SK-N-SH (cell line): ENCODE measurements at regions not wholly inside any gene's neighbourhood (a gene's known extent, or its start where the extent isn't known, plus 50 kb on each side); places are given as distances from the start of the nearest gene placed in this dataset.

Source experiments
- CTCF ChIA-PET: fragments of 300-600, 350-600 bp; formaldehyde crosslinking; extraction: SDS; loops from one replicate; lab custom pipeline; 2021; lab: Yijun Ruan, JAX
- POLR2A ChIA-PET: fragments of 350-600 bp; sonication (Branson Sonifier 250); formaldehyde crosslinking; extraction: SDS; loops from one replicate; lab custom pipeline; 2020; ENCODE audit warnings: antibody characterized with exemption, inconsistent platforms; lab: Yijun Ruan, JAX
- DNase-seq: peaks from one replicate; pipeline ENCODE4 v3.0.0; 2012
- H2AFZ ChIP-seq: fragments of 200-600 bp; sonication (generic); 2 replicates; pipeline ENCODE4 v1.8.1; 2016; ENCODE audit warnings: antibody characterized with exemption, mild to moderate bottlenecking, low read depth
- H3F3A ChIP-seq: fragments of 200-600 bp; sonication (generic); replicated peaks from 2 replicates; pipeline ENCODE3; 2016; ENCODE audit warnings: antibody characterized with exemption, mild to moderate bottlenecking; ENCODE audit not compliant: insufficient read depth
- H3K27ac ChIP-seq, 2 experiments: fragments of 200-500 bp in 1 of 2; fragments of 200-600 bp in 1 of 2; sonication (Bioruptor generic) in 1 of 2; sonication (generic), shearing (Covaris generic) in 1 of 2; 2 replicates each; pipeline versions ENCODE4 v1.5.1 to v1.6.1; 2014 to 2016; ENCODE audit warnings: low read depth in 2 of 2, inconsistent platforms in 1 of 2, low read length in 1 of 2, mild to moderate bottlenecking in 1 of 2, mixed read lengths in 1 of 2
- H3K27me3 ChIP-seq: fragments of 200-600 bp; sonication (generic), shearing (Covaris generic); 2 replicates; pipeline ENCODE4 v1.6.1; 2016; ENCODE audit warnings: mixed run types; ENCODE audit not compliant: insufficient read depth
- H3K36me3 ChIP-seq, 2 experiments: fragments of 200-500 bp in 1 of 2; fragments of 200-600 bp in 1 of 2; sonication (Bioruptor generic) in 1 of 2; sonication (generic) in 1 of 2; replicated peaks in 1 of 2; 2 replicates each; pipeline versions ENCODE3 to v1.5.1; 2014 to 2016; ENCODE audit warnings: low read length in 1 of 2, mild to moderate bottlenecking in 1 of 2; ENCODE audit not compliant: insufficient read depth in 2 of 2, control insufficient read depth in 1 of 2
- H3K4me1 ChIP-seq, 2 experiments: fragments of 200-500 bp in 1 of 2; fragments of 200-600 bp in 1 of 2; sonication (Bioruptor generic) in 1 of 2; sonication (generic), shearing (Covaris generic) in 1 of 2; 2 replicates each; pipeline versions ENCODE4 v1.5.1 to v1.6.1; 2014 to 2016; ENCODE audit warnings: low read depth in 1 of 2, low read length in 1 of 2, mixed run types in 1 of 2; ENCODE audit not compliant: insufficient read depth in 2 of 2, control insufficient read depth in 1 of 2
- H3K4me2 ChIP-seq: fragments of 200-600 bp; sonication (generic), shearing (Covaris generic); 2 replicates; pipeline ENCODE4 v1.6.1; 2017; ENCODE audit warnings: mixed run types
- H3K4me3 ChIP-seq, 2 experiments: fragments of 200-500 bp in 1 of 2; fragments of 200-600 bp in 1 of 2; sonication (Bioruptor generic) in 1 of 2; sonication (generic), shearing (Covaris generic) in 1 of 2; 2 replicates each; pipeline versions ENCODE4 v1.5.1 to v1.8.1; 2014 to 2016; ENCODE audit warnings: low read depth in 2 of 2, inconsistent platforms in 1 of 2, low read length in 1 of 2, mild to moderate bottlenecking in 1 of 2, mixed read lengths in 1 of 2, moderate library complexity in 1 of 2
- H3K79me2 ChIP-seq: fragments of 200-600 bp; sonication (generic); 2 replicates; pipeline ENCODE4 v1.8.1; 2017; ENCODE audit warnings: mild to moderate bottlenecking; ENCODE audit not compliant: insufficient read depth
- H3K9ac ChIP-seq: fragments of 200-600 bp; sonication (generic); 2 replicates; pipeline ENCODE4 v1.6.1; 2017; ENCODE audit warnings: mixed run types
- H3K9me2 ChIP-seq: fragments of 200-600 bp; sonication (generic); 2 replicates; pipeline ENCODE4 v1.6.1; 2017; ENCODE audit warnings: mixed run types
- H3K9me3 ChIP-seq: fragments of 200-600 bp; sonication (generic); 2 replicates; pipeline ENCODE4 v1.6.1; 2017; ENCODE audit warnings: mixed run types, mild to moderate bottlenecking, moderate library complexity
- H4K20me1 ChIP-seq: fragments of 200-600 bp; sonication (generic); 2 replicates; pipeline ENCODE4 v1.6.1; 2017; ENCODE audit warnings: mild to moderate bottlenecking, mixed run types; ENCODE audit not compliant: insufficient read depth
- ELF1 ChIP-seq: IDR thresholded peaks from 2 replicates; pipeline ENCODE4 v1.4.0; 2012
- FOSL2 ChIP-seq: IDR thresholded peaks from 2 replicates; pipeline ENCODE4 v1.4.0; 2012; ENCODE audit warnings: low read depth, mild to moderate bottlenecking, moderate library complexity, borderline replicate concordance
- JUND ChIP-seq: IDR thresholded peaks from 2 replicates; pipeline ENCODE4 v1.4.0; 2012
- NFIC ChIP-seq: IDR thresholded peaks from 2 replicates; pipeline ENCODE4 v1.4.0; 2012; ENCODE audit warnings: borderline replicate concordance
- NRF1 ChIP-seq: IDR thresholded peaks from 2 replicates; pipeline ENCODE4 v1.6.1; 2012; ENCODE audit warnings: low read depth, mild to moderate bottlenecking, low read length
- RAD21 ChIP-seq: IDR thresholded peaks from 2 replicates; pipeline ENCODE4 v1.6.1; 2012; ENCODE audit warnings: mild to moderate bottlenecking, low read length
- REST ChIP-seq: IDR thresholded peaks from 2 replicates; pipeline ENCODE4 v1.6.1; 2012; ENCODE audit warnings: mild to moderate bottlenecking, low read depth, low read length, moderate library complexity
- RXRA ChIP-seq: IDR thresholded peaks from 2 replicates; pipeline ENCODE4 v1.4.0; 2012; ENCODE audit warnings: low read depth, mild to moderate bottlenecking, borderline replicate concordance
- TAF1 ChIP-seq: IDR thresholded peaks from 2 replicates; pipeline ENCODE4 v1.6.1; 2012; ENCODE audit warnings: low read depth, mild to moderate bottlenecking, low read length, moderate library complexity, borderline replicate concordance
- TCF12 ChIP-seq: IDR thresholded peaks from 2 replicates; pipeline ENCODE4 v1.4.0; 2012
- TEAD4 ChIP-seq: IDR thresholded peaks from 2 replicates; pipeline ENCODE4 v1.4.0; 2012; ENCODE audit warnings: mild to moderate bottlenecking, borderline replicate concordance; ENCODE audit not compliant: insufficient read depth
- WGBS: methylation state at CpG from one replicate; pipeline ENCODE4 v1.1.6; 2017; ENCODE audit warnings: low lambda C conversion rate; 5-methylcytosine and 5-hydroxymethylcytosine counted together
- TF ChIP-seq, protein P1 (sequence below): IDR thresholded peaks from 2 replicates; pipeline ENCODE4 v1.4.0; 2012; ENCODE audit warnings: low read depth, borderline replicate concordance
- TF ChIP-seq, protein P2 (sequence below): IDR thresholded peaks from 2 replicates; pipeline ENCODE4 v1.4.0; 2012; ENCODE audit warnings: low read depth, borderline replicate concordance

DNA sequence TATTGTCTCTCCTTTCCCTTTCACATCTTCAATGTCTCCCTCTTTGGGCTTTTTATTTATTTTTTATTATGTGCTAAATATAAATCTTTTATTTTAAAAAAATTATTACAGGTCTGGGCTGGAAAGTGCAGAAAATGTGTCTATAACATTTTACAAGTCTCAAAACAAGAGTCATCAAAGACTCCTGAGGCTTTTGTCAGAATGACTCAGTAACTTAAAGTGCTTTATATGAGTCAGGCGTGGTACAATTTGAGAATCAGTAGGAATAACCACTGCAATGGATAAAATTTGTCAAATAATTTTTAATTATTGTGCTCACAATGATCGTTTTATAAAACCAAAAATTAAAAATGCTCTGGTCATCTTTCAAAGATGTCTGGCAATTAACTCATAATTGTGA lies 193.9 kb downstream of the MMUT start:
- Histone ChIP-seq H3K4me1 (no peaks in the 10 kb centered on the region), H2AFZ (no peak overlapping the region), H3K4me3 (no peak overlapping the region), H3K9me3 (no peaks in the 10 kb centered on the region), H3K9ac (no peak overlapping the region), H3K9me2 (no peaks in the 10 kb centered on the region), H3K27me3 (no peaks in the 10 kb centered on the region), H3F3A (no peaks in the 10 kb centered on the region), H3K4me2 (no peak overlapping the region), H3K36me3 (no peaks in the 10 kb centered on the region), H4K20me1 (no peaks in the 10 kb centered on the region), H3K27ac (no peak overlapping the region), H3K79me2 (no peaks in the 10 kb centered on the region)
- CTCF ChIA-PET: no interaction called here
- 3% methylated on average over 2 of the region's 2 CpGs for WGBS
- no peak for DNase-seq
- no peak for TF ChIP-seq NFIC
- TF ChIP-seq, protein P1, sequence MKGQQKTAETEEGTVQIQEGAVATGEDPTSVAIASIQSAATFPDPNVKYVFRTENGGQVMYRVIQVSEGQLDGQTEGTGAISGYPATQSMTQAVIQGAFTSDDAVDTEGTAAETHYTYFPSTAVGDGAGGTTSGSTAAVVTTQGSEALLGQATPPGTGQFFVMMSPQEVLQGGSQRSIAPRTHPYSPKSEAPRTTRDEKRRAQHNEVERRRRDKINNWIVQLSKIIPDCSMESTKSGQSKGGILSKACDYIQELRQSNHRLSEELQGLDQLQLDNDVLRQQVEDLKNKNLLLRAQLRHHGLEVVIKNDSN: no peak
- no peak for TF ChIP-seq FOSL2
- TF ChIP-seq RAD21: no peak
- TF ChIP-seq JUND: no peak
- no peak for TF ChIP-seq NRF1
- TF ChIP-seq RXRA: no peak
- no peak for TF ChIP-seq TCF12
- TF ChIP-seq TEAD4: no peak
- POLR2A ChIA-PET: no interaction called here

DNA sequence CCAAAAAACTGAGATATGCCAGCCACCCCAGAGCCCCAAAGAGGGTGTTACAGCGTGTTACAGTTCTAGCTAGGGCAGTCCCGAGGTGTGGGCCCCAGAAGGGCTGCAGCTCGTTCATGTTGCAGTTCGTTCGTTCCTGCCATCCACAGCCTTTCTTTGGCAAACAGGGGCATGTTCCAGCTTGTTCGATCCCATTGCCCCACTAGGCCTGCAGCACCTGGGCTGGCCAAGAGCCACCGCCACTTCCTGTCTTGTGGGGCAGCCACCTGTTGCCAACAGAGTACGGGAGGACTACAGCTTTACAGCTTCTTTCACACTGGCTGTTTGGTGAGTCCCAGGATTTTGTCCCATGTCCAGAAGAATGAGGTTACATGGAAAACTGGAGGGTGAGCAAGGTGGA lies 198.1 kb downstream of the MMUT start:
- no peak overlapping the region for H2AFZ ChIP-seq
- no peaks in the 10 kb centered on the region for H3K27me3 ChIP-seq
- no peaks in the 10 kb centered on the region for H3K9me2 ChIP-seq
- no peaks in the 10 kb centered on the region for H3K9me3 ChIP-seq
- H4K20me1 ChIP-seq: no peaks in the 10 kb centered on the region
- ChIA-PET CTCF (no interaction called here), POLR2A (no interaction called here)
- no peaks in the 10 kb centered on the region for H3K4me1 ChIP-seq
- TF ChIP-seq ELF1 (no peak), REST (no peak), TAF1 (no peak)
- TF ChIP-seq, protein P2, sequence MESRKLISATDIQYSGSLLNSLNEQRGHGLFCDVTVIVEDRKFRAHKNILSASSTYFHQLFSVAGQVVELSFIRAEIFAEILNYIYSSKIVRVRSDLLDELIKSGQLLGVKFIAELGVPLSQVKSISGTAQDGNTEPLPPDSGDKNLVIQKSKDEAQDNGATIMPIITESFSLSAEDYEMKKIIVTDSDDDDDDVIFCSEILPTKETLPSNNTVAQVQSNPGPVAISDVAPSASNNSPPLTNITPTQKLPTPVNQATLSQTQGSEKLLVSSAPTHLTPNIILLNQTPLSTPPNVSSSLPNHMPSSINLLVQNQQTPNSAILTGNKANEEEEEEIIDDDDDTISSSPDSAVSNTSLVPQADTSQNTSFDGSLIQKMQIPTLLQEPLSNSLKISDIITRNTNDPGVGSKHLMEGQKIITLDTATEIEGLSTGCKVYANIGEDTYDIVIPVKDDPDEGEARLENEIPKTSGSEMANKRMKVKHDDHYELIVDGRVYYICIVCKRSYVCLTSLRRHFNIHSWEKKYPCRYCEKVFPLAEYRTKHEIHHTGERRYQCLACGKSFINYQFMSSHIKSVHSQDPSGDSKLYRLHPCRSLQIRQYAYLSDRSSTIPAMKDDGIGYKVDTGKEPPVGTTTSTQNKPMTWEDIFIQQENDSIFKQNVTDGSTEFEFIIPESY: no peak
- DNase-seq: no peak
- no peak overlapping the region for H3K4me2 ChIP-seq
- 13% methylated on average over 8 of the region's 8 CpGs for WGBS
- no peaks in the 10 kb centered on the region for H3K36me3 ChIP-seq
- H3K79me2 ChIP-seq: no peaks in the 10 kb centered on the region
- H3K9ac ChIP-seq: no peak overlapping the region
- no peaks in the 10 kb centered on the region for H3F3A ChIP-seq
- no peak overlapping the region for H3K4me3 ChIP-seq
- no peak overlapping the region for H3K27ac ChIP-seq
